Activated CD4-positive, alpha-beta T cell treated with anti-CD3 and anti-CD28 coated beads, Interleukin-2, amount 50 U/mL, for 48 hours (primary cell): ENCODE measurements at regions not wholly inside any gene's neighbourhood (a gene's known extent, or its start where the extent isn't known, plus 50 kb on each side); places are given as distances from the start of the nearest gene placed in this dataset.
"Not testable (repeated sequence)": the region's sequence is repeated elsewhere in the genome, so short reads cannot be mapped to it uniquely, and the experiment has no call there.

Experiments
- DNase-seq, 2 experiments: peaks; one replicate each; pipeline ENCODE4 v3.0.0-alpha.2; 2020

DNA sequence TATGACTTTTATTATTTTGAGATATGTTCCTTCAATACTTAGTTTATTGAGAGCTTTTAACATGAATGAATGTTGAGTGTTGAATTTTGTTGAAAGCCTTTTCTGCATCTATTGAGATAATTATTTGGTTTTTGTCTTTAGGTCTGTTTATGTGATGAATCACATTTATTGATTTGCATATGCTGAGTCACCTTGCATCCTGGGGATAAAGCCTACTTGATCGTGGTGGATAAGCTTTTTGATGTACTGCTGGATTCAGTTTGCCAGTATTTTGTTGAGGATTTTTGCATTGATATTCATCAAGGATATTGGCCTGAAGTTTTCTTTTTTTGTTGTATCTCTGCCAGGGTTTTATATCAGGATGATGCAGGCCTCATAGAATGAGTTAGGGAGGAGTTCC, 106.5 kb upstream of the DAZL start:
- not testable (repeated sequence) for DNase-seq

DNA sequence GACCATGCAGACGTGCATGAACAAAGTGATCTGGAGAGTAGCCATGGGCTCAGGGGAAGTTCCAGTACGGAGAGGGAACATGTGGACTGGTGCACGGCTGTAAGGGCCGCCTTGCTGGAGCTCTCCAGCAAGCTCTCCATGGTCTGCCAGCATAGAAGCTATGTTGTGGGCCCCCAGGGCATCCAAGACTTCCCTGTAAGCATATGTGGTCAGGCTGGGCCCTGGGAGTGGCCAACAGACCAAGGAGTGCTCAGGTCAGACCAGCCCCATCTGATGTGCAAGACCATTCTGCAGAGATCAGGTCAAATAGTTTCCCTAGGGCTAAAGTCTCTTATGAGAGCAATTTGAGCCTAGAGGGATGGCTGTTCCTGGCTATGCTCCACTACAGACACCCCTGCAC, 110.1 kb upstream of the DAZL start:
- DNase-seq, result no peak

DNA sequence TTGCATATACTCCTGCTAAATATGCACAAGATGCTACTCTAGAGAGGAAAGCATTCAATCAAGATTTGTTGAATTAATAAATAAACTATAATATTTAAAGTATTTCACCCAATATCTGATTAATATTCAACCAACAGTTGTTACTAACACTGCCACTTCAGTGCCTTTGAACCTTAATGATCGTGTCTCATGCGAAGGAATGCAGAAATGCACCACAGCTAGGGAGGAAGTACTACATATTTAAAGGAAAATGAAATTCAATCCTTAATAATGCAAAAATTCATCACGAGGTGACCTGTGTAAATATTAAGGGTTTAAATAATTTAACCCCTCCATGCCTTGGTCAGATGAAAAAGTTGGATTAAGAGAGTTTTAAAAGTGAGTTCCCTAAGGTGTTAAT, 114.2 kb upstream of the DAZL start:
- DNase-seq, result no peak

DNA sequence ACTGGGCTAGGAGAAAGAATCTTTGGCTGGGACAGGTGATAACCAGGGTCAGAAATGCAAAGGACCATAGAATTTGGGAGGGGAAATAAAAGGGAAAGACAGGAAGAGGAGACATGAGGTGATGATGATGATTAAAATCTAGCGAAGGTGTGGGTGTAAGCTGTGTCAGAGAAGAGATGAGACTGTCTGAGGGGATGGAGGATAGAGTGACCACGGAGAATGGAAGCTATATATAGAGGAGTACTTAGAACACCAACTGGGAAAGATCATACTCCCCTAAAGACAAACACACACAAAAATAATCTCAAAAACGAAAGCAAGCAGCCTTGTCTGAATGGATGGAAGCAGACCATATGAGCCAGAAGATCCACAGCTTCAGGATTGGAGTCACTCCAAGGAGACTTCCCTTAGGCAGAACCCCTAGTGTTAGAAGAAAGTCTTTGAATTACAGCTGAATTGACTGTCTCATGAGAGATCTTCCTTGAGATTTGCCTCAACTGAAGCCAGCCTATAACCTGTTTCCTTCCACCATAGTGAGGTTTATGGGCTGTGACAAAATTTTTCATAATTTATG, 115.2 kb upstream of the DAZL start:
- DNase-seq, result no peak

DNA sequence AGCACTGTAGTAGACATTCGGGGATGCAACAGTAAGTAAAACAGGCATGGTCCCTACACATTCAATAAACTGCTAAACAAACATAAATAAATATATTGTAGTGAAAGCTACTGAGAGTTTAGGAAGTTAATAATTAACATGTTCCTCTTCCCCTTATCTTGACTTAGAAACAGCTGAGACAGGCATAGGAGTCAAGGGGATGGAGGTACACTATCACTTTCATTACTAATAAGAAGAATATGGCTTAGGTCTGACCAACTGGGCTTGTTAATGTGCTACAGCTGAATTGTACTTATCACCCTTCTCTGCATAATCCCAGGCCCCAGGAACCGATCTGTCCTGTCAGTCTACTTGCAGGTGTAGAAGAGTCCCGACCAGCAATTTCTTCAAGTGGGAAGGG, 116.3 kb upstream of the DAZL start:
- no peak for DNase-seq

DNA sequence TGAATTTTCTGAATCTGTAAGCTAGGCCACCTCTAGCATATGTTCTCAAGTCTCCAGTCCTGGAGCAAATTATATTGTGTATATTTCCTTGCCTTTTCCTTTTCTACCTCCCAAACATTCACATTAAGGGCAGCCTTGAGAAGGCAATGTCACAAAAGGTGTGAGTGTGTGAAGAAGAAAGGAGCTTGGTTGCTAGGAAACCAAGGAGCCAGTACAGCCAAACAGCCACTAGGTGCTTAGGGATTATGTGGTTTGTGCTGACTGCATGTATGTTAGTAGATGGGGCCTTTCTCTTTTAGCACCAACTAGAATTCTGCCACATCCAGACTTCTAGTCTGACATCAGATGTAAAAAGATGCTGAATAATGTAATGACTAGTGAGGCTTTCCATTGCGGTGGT, 118.8 kb upstream of the DAZL start:
- no peak for DNase-seq

DNA sequence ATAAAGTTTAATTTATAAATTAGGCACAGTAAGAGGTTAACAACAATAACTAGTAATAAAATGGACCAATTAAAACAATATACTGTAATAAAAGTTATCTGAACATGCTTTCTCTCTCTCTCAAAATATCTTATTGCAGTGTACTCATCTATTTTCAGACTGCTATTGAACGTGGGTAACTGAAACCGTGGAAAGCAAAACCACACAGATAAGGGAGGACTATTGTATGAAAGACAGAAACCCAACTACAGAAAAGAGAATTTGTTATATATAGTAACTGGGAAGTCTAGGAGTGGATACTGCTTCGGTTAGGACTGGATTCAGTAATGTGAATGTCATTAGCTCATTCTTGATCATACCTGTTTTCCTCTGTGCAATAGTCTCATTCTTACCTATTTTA, 119.3 kb upstream of the DAZL start:
- DNase-seq, result no peak

DNA sequence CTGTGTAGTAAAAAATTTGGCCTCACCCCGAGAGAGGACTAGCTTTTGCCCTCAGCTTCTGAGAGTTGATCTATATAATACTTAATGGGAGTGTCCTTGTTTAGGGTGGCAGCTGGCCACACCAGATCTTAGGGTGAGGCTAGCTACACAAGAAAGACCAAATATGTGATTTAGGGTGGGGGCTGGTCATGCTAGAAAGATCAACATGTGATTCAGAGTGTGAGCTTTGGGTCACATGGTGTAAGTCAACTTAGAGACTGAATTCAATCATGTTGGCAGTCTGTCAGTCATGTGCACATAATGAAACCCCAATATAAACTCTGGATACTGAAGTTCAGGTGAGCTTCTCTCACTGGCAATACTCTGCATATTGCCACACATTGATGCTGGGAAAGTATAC, 120.7 kb upstream of the DAZL start:
- no peak for DNase-seq

DNA sequence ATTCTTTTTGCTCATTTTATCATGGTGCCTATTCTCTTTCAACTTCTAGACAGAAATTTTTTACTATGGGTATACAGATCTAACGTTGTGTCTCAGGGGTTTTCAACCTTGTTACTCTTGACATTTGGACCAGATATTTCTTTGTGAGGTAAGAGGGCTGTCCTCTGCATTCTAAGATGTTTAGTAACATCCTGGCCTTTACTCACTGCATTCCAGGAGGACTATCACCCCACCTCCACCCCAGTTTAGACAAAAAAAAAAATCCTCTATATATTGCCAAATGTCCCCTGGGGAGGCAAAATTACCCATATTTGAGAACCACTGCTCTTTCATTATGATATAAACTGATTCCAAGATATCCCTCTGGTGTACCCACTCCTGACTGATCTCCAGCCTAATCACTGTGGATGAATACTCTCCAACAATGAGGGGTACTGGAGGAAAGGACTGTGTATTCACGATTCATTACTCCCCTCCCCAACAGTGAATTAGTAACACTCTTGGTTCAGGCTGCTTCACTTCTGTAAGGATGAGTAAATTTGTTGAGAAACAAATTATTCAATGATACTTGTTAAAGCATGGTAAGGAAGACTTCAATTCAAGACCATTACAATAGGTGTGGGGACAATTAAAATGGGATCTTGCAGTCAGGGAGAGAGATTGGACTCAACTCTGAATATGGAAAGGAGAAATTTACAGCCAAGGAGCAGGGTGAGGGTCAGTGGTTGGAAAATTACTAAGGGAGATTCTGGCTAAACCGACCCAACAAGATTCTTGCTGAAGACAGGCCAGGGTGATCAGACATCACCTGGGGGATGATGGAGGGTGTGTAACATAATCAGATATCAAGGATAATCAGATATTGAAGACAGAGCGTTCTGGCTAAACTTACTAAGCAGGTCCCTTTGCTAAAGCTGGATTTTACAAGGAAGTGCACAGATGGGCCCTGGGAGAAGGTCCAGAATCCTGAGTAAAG, 123.8 kb upstream of the DAZL start:
- DNase-seq, result no peak

DNA sequence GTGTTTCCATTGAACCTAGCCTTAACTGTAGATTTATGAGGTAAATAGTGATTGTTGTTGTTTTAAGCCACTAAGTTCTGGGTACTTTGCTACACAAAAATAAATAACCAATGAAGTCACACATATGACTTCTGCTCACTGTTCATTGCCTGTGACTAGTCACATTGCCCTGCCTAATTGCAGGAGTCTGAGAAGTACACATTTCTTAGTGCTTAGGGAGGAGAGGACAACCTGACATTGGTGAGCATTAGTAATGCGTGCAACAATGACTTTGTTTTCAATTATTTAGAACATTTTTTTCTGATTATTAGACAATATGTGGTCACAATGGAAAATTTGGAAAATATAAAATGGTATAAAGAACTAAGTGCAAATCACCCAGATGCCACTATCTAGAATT, 133.2 kb upstream of the DAZL start:
- no peak for DNase-seq

DNA sequence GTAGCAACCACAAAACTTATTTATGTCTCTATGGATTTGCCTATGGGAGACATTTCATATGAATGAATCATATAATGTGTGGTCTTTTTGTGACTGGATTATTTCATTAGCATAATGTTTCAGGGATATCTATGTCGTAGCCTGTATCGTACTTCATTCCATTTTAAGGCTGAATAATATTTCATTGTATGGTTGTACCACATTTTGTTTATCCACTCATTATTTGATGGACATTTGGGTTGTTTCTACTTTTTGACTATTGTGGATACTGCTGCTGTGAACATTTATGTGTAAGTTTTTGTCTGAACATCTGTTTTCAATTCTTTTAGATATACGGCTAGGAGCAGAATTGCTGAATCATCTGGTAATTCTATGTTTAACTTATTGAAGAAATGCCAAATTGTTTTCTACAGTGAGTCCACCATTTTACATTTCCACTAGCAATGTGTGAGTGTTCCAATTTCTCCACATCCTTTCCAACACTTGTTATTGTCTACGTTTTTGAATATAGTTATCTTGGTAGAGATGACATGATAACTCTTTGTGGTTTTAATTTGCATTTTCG, 134.4 kb upstream of the DAZL start:
- DNase-seq, result no peak

DNA sequence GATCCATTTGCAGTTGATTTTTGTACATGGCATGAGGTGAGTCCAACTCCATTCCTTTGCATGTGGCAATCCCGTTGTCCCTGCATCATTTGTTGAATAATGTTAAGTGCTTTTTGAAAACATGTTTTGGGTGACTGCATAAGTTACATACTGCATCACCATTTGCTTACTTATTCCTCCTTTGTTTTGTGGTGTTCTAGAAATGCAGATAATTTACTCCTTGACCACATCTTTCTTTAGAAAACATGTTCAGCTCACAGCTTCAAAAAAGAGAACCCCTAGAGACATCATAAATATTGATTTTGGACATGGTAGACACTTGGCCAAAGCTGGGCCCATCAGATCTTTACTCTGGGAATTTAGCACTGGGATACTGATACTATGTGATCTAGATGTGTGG, 135.3 kb upstream of the DAZL start:
- DNase-seq, result no peak

DNA sequence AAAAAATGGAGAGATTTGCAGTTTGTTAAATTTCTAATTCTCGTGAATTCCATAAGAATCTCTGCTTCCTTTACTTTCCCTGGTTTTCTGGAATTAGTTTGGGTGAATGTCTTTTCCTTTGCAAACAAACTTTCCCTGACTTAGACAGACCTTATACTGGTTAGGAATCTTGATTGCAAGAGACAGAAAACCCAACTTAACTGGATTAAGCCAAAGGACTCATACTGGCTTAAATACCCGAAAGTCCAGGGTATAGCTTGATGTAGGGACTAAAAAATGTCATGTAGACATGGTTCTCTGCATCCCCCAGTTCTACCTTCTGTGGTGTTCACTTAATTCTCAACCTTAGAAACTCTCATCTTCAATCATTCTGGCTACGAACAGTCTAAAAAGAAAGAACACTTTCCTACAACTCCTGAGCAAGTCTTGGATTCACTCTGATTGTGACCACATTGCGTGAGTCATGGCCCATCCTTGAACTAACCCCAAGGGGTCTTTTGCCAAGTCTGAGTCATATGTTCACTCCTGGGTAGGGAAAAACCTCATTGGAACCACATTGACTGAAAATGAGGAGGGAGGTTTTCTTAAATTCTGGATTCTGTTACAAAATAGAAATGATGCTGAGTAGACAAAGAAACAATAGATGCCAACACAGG, 136.0 kb upstream of the DAZL start:
- DNase-seq, result peak; percentile 36 to 62

DNA sequence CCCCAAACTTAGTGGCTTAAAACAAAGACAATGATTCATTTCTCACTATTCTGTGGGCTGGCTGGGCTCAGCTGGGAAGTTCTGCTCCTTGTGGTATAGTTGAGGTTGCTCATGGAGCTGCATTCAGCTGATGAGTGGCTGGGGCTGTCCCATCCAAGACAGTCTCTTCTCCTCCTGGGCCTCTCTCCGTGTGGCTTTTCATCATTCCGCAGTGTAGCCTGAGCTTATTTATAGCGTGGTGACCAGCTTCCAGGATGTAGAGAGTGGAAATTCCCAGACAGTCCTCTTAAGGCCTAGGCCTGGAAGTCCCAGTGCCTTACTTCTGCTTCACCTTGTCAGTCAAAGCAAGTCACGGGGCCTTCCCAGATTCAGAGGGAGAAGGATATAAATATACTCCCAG, 136.7 kb upstream of the DAZL start:
- DNase-seq, result peak; percentile 27 to 53

DNA sequence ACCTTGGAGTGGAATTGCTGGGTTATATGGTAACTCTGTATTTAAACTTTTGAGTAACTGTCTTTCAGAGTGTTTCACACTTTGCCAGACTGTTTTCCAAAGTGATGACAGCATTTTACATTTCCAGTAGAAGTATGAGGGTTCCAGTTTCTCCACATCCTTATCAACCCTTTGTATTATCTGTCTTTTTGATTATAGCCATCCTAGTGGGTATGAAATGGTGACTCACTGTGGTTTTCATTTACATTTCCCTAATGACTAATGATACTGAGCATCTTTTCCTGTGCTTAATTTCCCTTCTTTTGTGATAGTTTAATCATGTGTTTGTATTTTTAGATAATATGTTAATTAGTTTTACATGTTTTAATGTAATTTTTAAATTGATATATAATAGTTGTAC, 138.1 kb upstream of the DAZL start:
- DNase-seq, result no peak

DNA sequence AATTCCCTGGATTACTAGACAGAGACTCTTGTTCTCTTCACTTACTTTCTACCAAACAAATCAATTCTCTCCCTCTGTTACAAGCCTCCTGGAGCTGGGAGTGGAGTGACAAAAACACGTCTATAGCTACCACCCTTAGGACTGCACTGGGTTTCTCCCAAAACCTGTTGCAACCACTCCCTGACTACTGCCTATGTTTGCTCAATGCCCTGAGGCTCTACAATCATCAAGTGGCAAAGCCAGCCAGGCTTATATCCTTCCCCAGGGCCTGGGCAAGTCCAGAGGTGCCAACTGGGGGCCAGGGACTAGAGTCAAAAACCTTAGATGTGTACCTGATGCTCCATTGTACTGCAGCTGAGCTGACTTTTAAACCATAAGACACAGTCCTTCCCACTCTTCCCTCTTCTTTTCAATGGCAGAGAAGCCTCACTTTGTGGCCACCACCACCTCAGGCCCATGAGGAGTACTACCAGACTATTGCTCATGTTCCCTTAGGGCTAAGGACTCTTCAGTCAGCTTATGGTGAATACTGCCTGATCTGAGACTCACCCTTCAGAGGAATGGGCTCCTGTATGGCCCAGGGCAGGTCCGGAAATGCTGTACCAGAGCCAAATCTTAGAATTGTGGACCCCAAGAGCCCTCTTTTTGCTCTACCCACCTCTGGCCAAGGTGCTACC, 125.4 kb upstream of the PLCL2 start:
- DNase-seq, result no peak

DNA sequence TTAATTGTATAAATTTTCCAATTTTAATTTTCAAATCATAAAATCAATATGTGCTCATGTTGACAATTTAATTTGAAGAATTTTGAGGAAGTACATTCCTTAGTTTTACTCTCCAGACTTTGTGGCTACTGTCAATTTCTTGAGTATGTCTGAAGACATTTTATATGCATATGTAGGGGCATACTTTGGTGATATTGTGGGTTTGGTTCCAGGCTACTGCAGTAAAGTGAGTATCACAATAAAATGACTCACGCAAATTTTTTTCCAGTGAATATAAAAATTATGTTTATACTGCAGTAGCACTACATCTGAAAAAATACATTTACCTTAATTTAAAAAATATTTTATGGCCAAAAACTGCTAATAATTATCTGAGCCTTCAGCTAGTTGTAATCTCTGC, 123.2 kb upstream of the PLCL2 start:
- DNase-seq, result no peak

DNA sequence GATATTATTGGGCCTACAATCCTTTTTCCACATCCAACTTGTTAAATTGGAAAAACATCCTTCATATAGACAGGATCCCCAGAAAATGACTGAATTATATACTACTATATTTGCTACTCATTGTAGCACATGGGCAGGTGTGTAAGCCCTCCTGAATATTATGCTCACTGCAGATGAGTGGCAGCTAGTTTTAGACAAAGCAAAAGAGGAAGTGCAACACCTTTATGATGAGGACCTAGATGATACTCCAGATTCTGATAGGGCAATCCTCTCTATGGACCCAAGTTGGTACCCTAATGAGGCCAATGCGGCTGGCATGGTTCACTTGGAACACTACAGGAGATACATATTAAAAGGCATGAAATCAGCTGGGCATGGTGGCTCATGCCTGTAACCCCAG, 119.1 kb upstream of the PLCL2 start:
- DNase-seq, result no peak

DNA sequence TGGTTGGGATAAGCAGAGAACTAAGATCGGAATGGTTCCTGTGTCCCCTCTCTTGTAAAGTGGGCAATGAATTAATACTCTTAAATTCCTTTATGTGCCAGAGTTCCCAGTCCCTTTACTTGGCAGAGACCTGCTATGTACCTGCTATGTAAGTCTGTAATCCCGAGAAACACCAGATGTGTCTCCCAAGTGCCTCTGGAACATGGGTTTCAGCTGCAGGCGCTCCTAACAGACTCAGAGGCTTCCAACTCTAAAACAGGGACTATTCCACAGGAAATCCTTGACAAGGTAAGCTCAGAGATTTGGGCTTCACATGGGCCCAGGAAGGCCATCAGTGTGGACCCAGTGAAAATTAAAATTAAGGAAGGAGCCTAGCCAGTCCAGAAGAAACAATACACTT, 117.7 kb upstream of the PLCL2 start:
- no peak for DNase-seq

DNA sequence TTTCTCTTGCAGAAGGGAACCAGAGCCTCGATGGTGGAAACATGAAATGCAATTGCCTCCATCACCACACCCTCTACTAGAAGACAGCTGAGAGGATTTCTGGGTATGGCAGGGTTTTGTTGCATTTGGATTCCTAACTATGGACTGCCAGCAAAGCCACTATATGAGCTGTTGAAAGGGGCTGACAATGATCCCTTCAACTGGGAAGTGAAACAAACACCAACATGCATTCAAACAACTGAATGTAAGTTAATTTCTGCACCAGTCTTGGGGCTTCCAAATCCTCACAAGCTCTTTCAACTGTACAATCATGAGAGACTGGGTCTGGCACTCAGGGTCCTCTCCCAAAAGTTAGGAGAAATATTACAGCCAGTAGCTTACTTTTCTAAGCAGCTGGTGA, 116.7 kb upstream of the PLCL2 start:
- no peak for DNase-seq

DNA sequence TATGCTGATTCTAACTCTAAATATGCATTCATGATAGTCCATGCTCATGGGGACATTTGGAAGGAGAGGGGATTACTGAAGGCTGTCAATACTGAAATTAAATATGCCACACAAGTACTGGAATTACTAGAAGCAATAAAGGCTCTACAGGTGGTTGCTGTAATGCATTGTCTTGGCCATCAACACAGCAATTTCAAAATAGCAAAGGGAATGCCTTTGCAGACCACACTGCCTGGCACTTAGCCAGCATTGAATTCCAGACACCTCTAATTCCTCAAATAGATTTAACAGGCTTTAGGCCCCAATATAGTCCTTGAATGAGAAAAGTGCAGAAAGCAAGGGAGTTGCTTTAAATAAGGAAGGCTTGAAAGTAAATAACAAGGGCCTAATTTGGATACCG, 115.8 kb upstream of the PLCL2 start:
- no peak for DNase-seq

DNA sequence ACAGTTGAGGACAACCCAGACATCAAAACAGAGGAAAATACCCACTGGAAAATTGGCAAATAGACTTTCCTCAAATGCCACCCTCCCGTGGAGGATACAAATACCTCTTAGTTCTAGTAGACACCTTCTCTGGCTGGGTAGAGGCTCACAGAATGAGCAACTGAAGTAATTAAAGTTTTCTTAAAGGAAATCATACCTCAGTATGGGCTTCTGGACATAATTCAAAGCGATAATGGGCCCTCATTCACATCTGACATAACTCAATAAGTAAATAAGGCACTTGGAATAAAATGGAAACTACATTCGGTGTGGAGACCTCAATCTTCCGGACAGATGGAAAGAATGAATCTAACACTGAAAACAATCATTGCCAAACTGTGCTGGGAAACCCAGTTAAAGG, 115.2 kb upstream of the PLCL2 start:
- DNase-seq, result no peak

DNA sequence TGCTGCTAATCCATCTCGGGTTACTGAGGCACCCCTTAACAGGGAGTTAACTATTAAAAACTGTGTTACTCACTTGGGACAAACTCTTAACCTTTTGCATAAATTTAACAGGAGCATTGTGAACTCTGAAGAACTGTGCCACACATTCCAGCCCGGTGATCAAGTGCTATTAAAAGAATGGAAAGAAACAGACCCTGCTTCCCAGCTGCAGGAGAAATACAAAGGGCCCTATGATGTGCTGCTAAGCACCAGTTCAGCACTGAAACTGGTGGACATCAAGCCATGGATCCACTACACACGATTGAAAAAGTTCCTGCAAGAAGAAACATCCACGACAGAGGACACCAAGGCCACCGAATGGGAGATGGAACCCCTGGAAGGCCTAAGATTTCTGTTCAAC, 114.7 kb upstream of the PLCL2 start:
- DNase-seq, result no peak
